Sigmoid colon (tissue), 4 donors: ENCODE measurements at regions not wholly inside any gene's neighbourhood (a gene's known extent, or its start where the extent isn't known, plus 50 kb on each side); places are given as distances from the start of the nearest gene placed in this dataset.
"Not testable (repeated sequence)": the region's sequence is repeated elsewhere in the genome, so short reads cannot be mapped to it uniquely, and the experiment has no call there.

ENCODE experiments used
- CTCF ChIP-seq, 4 experiments: fragments of 450-650 bp in 3 of 4; fragments of 200-600 bp in 1 of 4; IDR thresholded peaks; one replicate each; pipeline ENCODE4 v1.5.1; 2016 to 2019; ENCODE audit warnings: antibody characterized with exemption in 4 of 4, mild to moderate bottlenecking in 3 of 4, moderate library complexity in 2 of 4
- EP300 ChIP-seq, 4 donors: sonication (generic); formaldehyde crosslinking; IDR thresholded peaks; one replicate each; pipeline ENCODE4 v1.6.1; 2017; ENCODE audit warnings: antibody characterized with exemption in 4 of 4
- POLR2A ChIP-seq, 2 donors: fragments of 450-650 bp; IDR thresholded peaks; one replicate each; pipeline ENCODE4 v1.6.1; 2016; ENCODE audit warnings: antibody characterized with exemption in 2 of 2, mild to moderate bottlenecking in 2 of 2, moderate library complexity in 2 of 2
- POLR2AphosphoS5 ChIP-seq, 4 donors: sonication (generic); formaldehyde crosslinking; IDR thresholded peaks; one replicate each; pipeline ENCODE4 v1.6.1; 2017; ENCODE audit warnings: antibody characterized with exemption in 4 of 4

GRCh38 chr2:110314472-110314871 is 102.1 kb upstream of the MTLN start:
- not testable (repeated sequence) for TF ChIP-seq CTCF, POLR2AphosphoS5, POLR2A, EP300 (IDR thresholded peaks at IDR 0.05)
